ENCODE measurements at regions not wholly inside any gene's neighbourhood (a gene's known extent, or its start where the extent isn't known, plus 50 kb on each side); places are given as distances from the start of the nearest gene placed in this dataset.

DNA sequence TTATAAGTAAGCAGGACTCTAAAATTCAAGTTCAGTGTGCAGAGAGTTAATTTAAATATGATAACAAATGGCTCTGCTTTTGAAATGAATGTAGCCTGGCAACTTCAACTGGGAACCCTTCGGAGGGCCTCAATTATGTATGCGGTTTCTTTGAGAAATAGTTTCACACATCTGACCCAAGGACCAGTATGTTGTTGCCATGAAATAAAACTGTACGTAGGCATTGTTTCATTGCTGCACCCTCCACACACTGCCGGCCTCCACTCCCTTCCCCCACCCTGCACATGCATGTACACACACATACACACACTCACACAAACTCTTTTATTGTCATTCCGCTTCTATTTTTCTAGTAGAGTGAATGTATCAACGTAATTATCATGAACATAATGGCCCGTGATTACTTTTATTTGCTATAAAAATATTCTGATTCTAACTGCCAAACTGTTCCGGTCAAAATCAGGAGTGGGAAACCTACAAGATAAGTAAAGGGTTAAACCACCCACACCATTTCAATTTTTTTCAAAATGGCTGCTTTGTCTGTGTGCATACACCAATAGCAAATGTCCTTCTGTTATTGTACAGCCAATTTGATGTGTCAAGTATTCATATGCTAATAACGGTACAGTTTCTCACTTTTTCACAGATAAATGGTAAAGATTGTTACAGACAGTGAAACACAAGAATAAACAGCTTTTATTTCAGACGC is 215.5 kb upstream of the TMEM161B start:
- no peak for DNase-seq

- no peak for DNase-seq
Measured at GRCh38 chr5:88480801-88481499, 212.3 kb upstream of the TMEM161B start.

DNA sequence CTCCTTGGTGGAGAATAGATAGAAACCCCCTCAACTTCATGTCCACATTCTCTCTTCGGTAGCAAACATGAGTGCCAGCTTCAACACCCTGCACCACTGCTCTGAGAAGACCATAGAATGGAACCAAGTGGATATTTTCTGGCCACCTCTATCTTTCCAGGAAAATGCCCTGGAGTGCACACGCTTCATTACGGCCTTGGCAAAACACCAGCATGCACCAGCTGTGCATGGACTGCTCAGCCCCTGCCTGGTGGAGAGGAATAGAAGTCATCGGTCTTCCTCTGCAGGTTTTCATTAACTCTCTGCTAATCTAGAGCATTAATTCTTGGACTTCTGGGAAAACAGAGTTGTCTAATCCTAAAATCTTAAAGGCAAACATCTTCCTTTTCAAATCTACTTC is 211.6 kb upstream of the TMEM161B start:
- no peak for DNase-seq

DNA sequence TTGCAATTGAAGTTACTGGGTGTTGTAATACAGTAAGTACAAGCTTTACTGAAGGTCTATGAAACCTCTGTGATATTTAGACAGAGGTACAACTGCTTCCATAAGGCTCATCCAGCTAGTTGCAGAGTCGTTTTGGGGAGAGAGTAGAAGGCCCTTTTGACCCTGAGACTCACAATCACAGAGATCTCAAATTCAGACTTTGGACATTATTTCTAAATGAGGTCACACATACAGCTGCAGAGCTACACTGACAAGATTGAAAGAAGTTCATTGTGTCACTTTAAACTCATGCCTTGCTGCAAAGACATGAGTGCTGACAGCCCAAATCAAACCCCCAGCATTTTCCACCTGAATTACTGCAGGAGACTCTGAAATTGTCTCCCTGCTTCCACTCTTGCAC is 205.9 kb upstream of the TMEM161B start:
- no peak for DNase-seq

GRCh38 chr5:88470745-88471144 is 202.1 kb upstream of the TMEM161B start:
- no peak for DNase-seq

- DNase-seq, result no peak
Measured at GRCh38 chr5:88459971-88460370, 191.3 kb upstream of the TMEM161B start.

GRCh38 chr5:88452820-88453219 is 184.2 kb upstream of the TMEM161B start:
- no peak for DNase-seq

GRCh38 chr5:88450239-88450638 is 181.6 kb upstream of the TMEM161B start:
- DNase-seq, result no peak

DNA sequence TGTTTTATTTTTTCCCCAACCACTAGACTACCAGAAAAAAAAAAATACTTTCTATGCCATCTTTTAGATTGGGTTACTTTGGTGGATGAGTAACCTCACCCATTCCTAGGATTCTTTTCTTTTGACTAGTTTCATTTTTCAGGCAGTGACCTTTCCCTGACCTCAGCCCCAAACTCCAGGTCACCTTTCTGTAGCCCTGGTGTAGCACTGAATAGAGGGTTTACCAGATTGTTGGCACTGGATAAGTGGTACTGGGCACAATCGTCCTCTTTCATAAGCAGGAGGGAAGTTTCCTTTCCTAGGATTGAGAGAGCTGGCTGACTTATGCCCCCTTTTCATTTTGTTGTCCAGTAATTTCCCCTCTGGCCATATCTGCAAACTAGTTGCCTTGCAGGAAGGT is 169.4 kb upstream of the TMEM161B start:
- DNase-seq, result no peak

DNA sequence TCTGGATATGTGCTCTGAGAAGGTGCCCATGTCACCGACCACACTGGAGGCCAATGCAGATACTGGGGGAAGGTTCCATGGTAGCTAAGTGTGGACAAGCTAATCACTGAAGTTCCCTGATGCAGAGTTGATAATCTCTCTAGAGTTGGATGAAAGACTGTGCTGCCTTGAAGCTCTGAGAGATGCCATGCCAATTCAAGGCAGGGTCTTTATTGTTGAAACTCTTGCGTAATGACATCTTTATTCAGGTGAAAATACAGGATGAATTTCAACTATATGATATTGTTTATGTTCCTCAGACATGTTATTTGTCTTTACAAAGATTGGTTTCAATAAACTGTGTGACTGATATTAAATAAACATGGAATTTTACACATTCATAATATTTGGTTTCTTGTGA is 167.6 kb upstream of the TMEM161B start:
- DNase-seq, result no peak

DNA sequence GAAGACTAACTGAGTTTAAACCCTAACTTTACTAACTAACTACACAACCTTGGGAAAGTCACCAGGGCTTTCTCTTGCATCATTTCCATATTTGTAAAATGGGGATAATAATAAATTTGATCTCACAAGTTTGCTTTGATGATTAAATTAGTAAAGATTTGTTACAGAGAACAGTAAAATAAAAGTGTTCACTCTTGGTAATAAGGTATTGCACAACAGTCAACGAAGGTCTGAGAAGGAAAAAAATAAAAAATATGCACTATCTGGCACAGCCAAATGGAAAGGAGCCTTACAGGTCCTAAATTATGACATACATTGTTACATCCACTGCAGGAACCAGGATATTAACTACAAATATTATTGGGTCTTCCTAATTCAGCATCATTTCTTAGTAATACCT is 160.0 kb upstream of the TMEM161B start:
- DNase-seq, result no peak

DNA sequence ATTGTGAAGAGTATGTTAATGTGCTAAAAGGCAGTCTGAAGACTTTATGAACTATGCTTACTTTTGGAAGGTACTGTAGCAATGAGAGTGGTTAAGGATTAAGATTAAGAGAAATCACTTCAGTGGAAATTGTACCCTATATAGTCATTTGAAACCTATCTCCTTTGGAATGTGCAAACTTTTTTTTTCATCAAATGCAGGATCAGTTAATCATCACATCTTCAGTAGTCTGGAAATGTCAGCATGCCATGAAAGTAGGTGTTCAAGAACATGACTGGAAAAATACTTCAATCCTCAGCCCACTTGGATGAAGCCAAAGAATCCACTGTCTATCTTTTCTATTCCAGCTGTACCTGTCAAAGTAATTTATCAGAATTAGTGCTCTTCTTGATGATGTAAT is 157.8 kb upstream of the TMEM161B start:
- no peak for DNase-seq

GRCh38 chr5:88425124-88425523 is 156.5 kb upstream of the TMEM161B start:
- no peak for DNase-seq

DNA sequence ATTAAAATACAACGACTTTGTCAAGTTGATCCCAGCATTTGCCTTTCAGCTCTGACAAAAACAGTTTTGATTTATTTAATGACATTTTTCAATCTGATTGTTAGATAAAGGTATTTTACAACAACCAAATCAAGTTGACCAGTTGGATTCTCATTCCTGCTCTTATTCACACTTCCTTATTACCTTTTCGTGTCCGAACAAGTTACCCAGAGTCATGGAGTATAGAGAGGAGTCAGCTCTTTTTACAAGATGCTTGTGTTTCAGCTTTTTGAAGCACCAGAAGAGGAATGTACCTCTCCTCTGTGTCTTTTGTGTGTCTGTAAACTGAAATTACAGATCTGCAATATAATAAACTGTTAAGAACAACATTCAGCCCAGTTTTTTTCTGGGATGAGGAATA is 151.3 kb upstream of the TMEM161B start:
- DNase-seq, result no peak

DNA sequence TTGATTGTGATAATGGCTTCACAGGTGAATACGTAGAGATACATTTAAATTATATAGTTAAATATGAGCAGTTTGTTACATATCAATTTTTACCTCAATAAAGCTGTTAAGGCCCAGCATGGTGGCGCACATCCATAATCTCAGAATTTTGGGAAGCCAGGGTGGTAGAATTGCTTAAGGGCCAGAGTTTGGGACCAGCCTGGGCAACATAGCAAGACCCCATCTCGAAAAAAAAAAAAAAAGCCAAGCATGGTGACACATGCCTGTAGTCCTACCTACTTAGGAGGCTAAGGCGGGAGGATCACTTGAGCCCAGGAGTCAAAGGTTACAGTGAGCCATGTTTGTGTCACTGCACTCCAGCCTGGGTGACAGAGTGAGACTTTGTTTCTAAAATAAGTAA is 138.7 kb upstream of the TMEM161B start:
- no peak for DNase-seq

- DNase-seq, result no peak
Measured at GRCh38 chr5:88405783-88406182, 137.1 kb upstream of the TMEM161B start.

- DNase-seq, result no peak
Measured at GRCh38 chr5:88404405-88404804, 135.8 kb upstream of the TMEM161B start.

DNA sequence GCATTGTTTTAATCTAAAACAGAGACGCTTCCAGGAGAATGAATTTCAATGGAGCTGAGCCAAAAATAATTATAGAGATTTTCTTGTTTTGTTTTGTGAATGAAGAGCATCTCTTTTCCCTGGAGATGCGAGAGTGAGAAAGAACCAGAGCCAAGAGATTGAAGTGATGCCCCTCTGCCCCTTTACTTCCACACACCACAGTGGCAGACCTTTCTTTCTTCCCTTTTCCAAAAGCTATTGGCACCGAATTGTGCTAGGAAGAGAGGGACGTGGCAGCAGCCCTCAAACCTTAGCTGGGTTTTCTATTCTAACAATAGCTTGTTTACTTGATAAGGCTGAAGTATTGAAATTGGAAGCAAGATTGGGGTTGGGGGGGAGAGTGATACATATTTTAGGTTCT is 133.0 kb upstream of the TMEM161B start:
- DNase-seq, result no peak

DNA sequence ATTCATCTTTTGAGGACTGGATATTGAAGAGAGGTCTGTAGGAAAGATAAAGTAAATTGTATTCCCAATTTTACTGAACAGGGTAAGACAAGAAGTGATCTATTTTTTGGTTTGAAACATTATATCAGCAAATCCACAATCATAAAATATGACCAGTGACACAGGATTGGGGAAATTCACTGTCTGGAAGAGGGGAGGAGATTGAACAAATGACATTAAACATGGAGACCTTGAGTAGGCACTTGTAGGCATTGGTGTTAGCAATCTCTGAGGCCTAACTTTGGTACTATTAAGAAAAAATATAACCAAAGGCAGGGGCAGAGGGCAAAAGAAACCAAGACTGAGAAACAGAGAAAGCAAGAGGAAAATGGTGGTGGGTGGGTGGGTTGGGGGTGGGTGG is 132.6 kb upstream of the TMEM161B start:
- DNase-seq, result no peak

- DNase-seq, result no peak
Measured at GRCh38 chr5:88399561-88399960, 130.9 kb upstream of the TMEM161B start.

DNA sequence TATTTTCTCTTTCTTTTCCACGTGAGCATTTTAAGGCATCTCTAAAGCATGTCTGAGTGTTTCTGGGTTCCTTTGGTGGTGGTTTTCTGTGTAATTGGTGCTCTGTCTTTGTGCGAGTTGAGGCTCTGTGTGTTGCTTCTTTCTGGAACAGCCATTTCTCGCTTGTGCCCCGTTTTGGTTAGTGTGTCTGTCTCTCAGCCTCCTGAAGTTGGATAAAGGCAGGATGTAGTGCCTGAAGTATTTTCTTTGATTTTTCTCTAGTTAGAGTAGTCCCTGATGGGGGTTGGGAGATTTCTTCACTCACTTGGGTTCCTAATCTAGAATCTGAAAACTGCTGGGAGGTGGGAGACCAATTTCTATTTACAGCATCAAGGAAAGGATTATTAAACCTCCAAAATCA is 129.7 kb upstream of the TMEM161B start:
- DNase-seq, result no peak

DNA sequence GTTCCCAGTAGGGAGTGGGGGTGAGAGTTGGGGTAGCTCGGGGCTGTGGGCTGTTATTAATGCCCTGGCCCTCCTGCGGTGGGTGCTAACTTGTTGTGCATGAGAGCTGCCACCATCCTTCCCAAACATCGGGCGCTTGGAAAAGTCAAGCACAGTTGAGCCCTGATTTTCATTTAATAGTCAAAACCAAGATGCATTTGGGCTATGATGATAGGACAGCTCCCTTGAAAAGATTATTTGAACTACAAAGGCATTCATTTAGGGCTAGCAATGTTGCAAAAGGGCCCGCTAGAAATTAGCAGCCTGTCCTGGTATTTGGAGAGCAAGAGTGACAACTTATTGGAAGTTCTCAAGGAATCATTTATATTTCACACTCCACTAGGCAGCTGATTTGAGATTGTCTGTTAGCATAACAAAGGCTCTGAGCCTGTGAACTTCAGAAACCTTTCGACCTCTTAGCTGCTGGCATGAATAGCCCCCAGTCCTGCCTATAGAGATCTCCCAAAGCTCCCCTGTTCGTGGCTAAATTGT is 128.2 kb upstream of the TMEM161B start:
- DNase-seq, result no peak

DNA sequence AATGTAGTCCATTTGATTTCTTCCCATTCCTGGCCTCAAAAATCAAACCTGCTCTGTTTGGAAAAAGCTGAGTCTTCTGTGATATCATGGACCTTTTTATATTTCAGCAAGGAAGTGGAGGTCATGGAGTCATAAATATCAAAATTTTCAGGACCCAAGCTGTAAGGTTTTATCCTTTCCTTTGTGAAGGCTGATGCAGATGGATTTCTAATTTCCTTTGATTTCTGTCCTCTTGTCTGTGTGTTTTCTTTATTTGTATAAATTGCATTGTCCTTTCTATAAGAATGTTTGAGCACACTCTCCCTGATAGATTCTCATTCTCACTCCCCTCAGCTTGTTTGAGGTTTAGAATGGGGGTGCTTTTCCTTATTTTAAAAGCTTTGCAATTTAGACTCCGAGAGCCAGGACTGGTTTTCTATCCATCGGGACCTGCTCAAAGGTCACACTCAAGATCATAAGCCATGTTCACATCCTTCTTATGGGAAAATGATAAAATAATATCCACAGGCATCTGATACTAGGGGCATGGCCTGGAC is 127.4 kb upstream of the TMEM161B start:
- no peak for DNase-seq

- no peak for DNase-seq
Measured at GRCh38 chr5:88395264-88395663, 126.6 kb upstream of the TMEM161B start.

Measured in inflammatory macrophage (primary cell).